HEK293 (cell line): ENCODE measurements at regions not wholly inside any gene's neighbourhood (a gene's known extent, or its start where the extent isn't known, plus 50 kb on each side); places are given as distances from the start of the nearest gene placed in this dataset.

Experiments
- CTCF ChIA-PET: fragments of 350-600 bp; formaldehyde crosslinking; extraction: SDS; loops from one replicate; lab custom pipeline; 2021; ENCODE audit warnings: antibody characterized with exemption; lab: Yijun Ruan, JAX
- POLR2A ChIA-PET: fragments of 300-600 bp; formaldehyde crosslinking; extraction: SDS; loops from one replicate; lab custom pipeline; 2020; ENCODE audit warnings: antibody characterized with exemption, inconsistent platforms; lab: Yijun Ruan, JAX
- H3K27ac ChIP-seq: fragments of 200-500 bp; sonication (Bioruptor generic); 2 replicates; pipeline ENCODE4 v1.5.1; 2014; ENCODE audit warnings: low read depth, low read length, control low read depth, inconsistent platforms; ENCODE audit errors: extremely low read depth
- H3K36me3 ChIP-seq, 2 experiments: fragments of 200-500 bp in 1 of 2; sonication (Bioruptor generic) in 1 of 2; 1 replicate in 1 of 2; 2 replicates in 1 of 2; pipeline ENCODE4 v1.5.1; 2014 to 2017; ENCODE audit warnings: inconsistent platforms in 2 of 2, low read length in 2 of 2; ENCODE audit not compliant: control insufficient read depth in 2 of 2, insufficient read depth in 1 of 2
- H3K4me1 ChIP-seq: fragments of 200-500 bp; sonication (Bioruptor generic); 2 replicates; pipeline ENCODE4 v1.5.1; 2014; ENCODE audit warnings: mild to moderate bottlenecking, low read length, inconsistent platforms; ENCODE audit not compliant: control insufficient read depth, insufficient read depth
- H3K4me3 ChIP-seq: 2 replicates; pipeline ENCODE4 v1.5.1; 2011; ENCODE audit warnings: low read depth, mild to moderate bottlenecking, control low read depth, low read length, moderate library complexity
- H3K9me3 ChIP-seq: fragments of 200-500 bp; sonication (Bioruptor generic); 2 replicates; pipeline ENCODE4 v1.5.1; 2014; ENCODE audit warnings: low read depth, low read length, inconsistent platforms; ENCODE audit not compliant: control insufficient read depth, insufficient read depth
- KLF16 ChIP-seq: fragments of 450-650 bp; formaldehyde crosslinking; IDR thresholded peaks from 2 replicates; pipeline ENCODE4 v1.5.1; 2017; ENCODE audit warnings: missing biosample characterization, missing genetic modification characterization
- SCRT1 ChIP-seq: fragments of 450-650 bp; formaldehyde crosslinking; IDR thresholded peaks from 2 replicates; pipeline ENCODE4 v1.5.1; 2016; ENCODE audit warnings: missing biosample characterization, missing genetic modification characterization, borderline replicate concordance
- YY1 ChIP-seq: fragments of 450-650 bp; formaldehyde crosslinking; IDR thresholded peaks from 2 replicates; pipeline ENCODE4 v1.5.1; 2018; ENCODE audit warnings: missing biosample characterization, missing genetic modification characterization
- ZBTB20 ChIP-seq: fragments of 450-650 bp; formaldehyde crosslinking; IDR thresholded peaks from 2 replicates; pipeline ENCODE4 v1.5.1; 2016; ENCODE audit warnings: missing biosample characterization, missing genetic modification characterization
- ZBTB8A ChIP-seq: fragments of 450-650 bp; formaldehyde crosslinking; IDR thresholded peaks from 2 replicates; pipeline ENCODE4 v1.5.1; 2016; ENCODE audit warnings: missing biosample characterization, missing genetic modification characterization
- ZNF121 ChIP-seq: fragments of 450-650 bp; formaldehyde crosslinking; IDR thresholded peaks from 2 replicates; pipeline ENCODE4 v1.5.1; 2016; ENCODE audit warnings: missing biosample characterization, missing genetic modification characterization
- ZNF132 ChIP-seq: fragments of 450-650 bp; formaldehyde crosslinking; IDR thresholded peaks from 2 replicates; pipeline ENCODE4 v1.5.1; 2017; ENCODE audit warnings: missing biosample characterization, missing genetic modification characterization, borderline replicate concordance
- ZNF138 ChIP-seq: fragments of 450-650 bp; formaldehyde crosslinking; IDR thresholded peaks from 2 replicates; pipeline ENCODE4 v1.5.1; 2016; ENCODE audit warnings: missing biosample characterization, missing genetic modification characterization, borderline replicate concordance
- ZNF2 ChIP-seq: fragments of 450-650 bp; formaldehyde crosslinking; IDR thresholded peaks from 2 replicates; pipeline ENCODE4 v1.5.1; 2016; ENCODE audit warnings: missing biosample characterization, missing genetic modification characterization
- ZNF423 ChIP-seq: fragments of 450-650 bp; formaldehyde crosslinking; IDR thresholded peaks from 2 replicates; pipeline ENCODE4 v1.5.1; 2016; ENCODE audit warnings: missing biosample characterization, missing genetic modification characterization
- ZNF426 ChIP-seq: fragments of 450-650 bp; formaldehyde crosslinking; IDR thresholded peaks from 2 replicates; pipeline ENCODE4 v1.5.1; 2017; ENCODE audit warnings: missing biosample characterization, missing genetic modification characterization, mild to moderate bottlenecking, inconsistent platforms, moderate library complexity
- ZNF449 ChIP-seq: fragments of 450-650 bp; formaldehyde crosslinking; IDR thresholded peaks from 2 replicates; pipeline ENCODE4 v1.5.1; 2017; ENCODE audit warnings: missing biosample characterization, mild to moderate bottlenecking, missing genetic modification characterization, moderate library complexity
- ZNF544 ChIP-seq: fragments of 450-650 bp; formaldehyde crosslinking; IDR thresholded peaks from 2 replicates; pipeline ENCODE4 v1.5.0; 2017; ENCODE audit warnings: missing biosample characterization, missing genetic modification characterization
- ZNF549 ChIP-seq: fragments of 450-650 bp; IDR thresholded peaks from 2 replicates; pipeline ENCODE4 v1.5.1; 2018; ENCODE audit warnings: missing biosample characterization, missing genetic modification characterization, mild to moderate bottlenecking, inconsistent platforms, moderate library complexity
- ZNF555 ChIP-seq: fragments of 450-650 bp; formaldehyde crosslinking; conservative IDR thresholded peaks from 2 replicates; pipeline ENCODE4 v1.5.1; 2017; ENCODE audit warnings: missing biosample characterization, mild to moderate bottlenecking, missing genetic modification characterization, inconsistent platforms
- ZNF596 ChIP-seq: fragments of 450-650 bp; IDR thresholded peaks from 2 replicates; pipeline ENCODE4 v1.5.0; 2018; ENCODE audit warnings: missing biosample characterization, mild to moderate bottlenecking, missing genetic modification characterization, moderate library complexity
- ZNF677 ChIP-seq: fragments of 450-650 bp; IDR thresholded peaks from 2 replicates; pipeline ENCODE4 v1.5.0; 2018; ENCODE audit warnings: missing biosample characterization, mild to moderate bottlenecking, missing genetic modification characterization, moderate library complexity
- ZNF747 ChIP-seq: fragments of 450-650 bp; formaldehyde crosslinking; IDR thresholded peaks from 2 replicates; pipeline ENCODE4 v1.5.1; 2016; ENCODE audit warnings: missing biosample characterization, missing genetic modification characterization
- ZNF777 ChIP-seq: fragments of 450-650 bp; formaldehyde crosslinking; IDR thresholded peaks from 2 replicates; pipeline ENCODE4 v1.5.1; 2017; ENCODE audit warnings: missing biosample characterization, missing genetic modification characterization, borderline replicate concordance
- ZSCAN23 ChIP-seq: fragments of 450-650 bp; formaldehyde crosslinking; IDR thresholded peaks from 2 replicates; pipeline ENCODE4 v1.5.1; 2016; ENCODE audit warnings: missing biosample characterization, missing genetic modification characterization
- TF ChIP-seq, protein P1 (sequence below): fragments of 450-650 bp; formaldehyde crosslinking; IDR thresholded peaks from 2 replicates; pipeline ENCODE4 v1.5.1; 2016; ENCODE audit warnings: missing biosample characterization, missing genetic modification characterization
- TF ChIP-seq, protein P2 (sequence below): fragments of 450-650 bp; formaldehyde crosslinking; IDR thresholded peaks from 2 replicates; pipeline ENCODE4 v1.5.1; 2017; ENCODE audit warnings: missing biosample characterization, missing genetic modification characterization
- TF ChIP-seq, protein P3 (sequence below): fragments of 450-650 bp; formaldehyde crosslinking; IDR thresholded peaks from 2 replicates; pipeline ENCODE4 v1.5.1; 2016; ENCODE audit warnings: missing biosample characterization, missing genetic modification characterization

GRCh38 chr14:79972230-79972629 is 239.1 kb downstream of the DIO2 start:
- ChIA-PET POLR2A (no interaction called here), CTCF (interaction anchor here (0.6 kb wide), 2 partner anchors 11 to 88 kb away, joined by 3 read pairs; no protein-coding TSS in a partner anchor)
- Histone ChIP-seq H3K4me3 (no peak overlapping the region), H3K27ac (no peak overlapping the region), H3K36me3 (no peaks in the 10 kb centered on the region), H3K9me3 (no peaks in the 10 kb centered on the region), H3K4me1 (no peaks in the 10 kb centered on the region)
- TF ChIP-seq YY1 (tag by site-specific recombination) (no peak), ZBTB20 (tag by site-specific recombination) (no peak), ZNF426 (no peak)

DNA sequence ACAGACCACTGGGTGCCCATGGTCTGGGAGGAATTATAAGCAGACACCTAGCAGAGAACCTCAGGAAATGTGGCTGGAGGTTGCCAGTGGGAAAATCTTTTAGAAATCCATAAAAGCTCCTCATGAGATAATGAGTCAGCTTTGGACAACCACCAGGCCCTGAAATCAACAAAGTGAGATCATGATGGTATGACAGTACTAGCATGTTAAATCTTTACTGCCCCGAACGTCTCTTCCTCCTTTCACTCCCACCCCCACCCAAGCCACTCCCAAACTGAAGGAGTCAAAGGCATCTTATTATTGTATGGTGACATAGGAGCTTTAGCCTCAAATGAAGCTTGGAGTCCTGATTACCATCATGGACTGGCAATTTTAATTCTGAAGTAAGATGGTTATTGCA is 240.0 kb downstream of the DIO2 start:
- Histone ChIP-seq H3K27ac (no peak overlapping the region), H3K36me3 (no peaks in the 10 kb centered on the region), H3K4me1 (no peaks in the 10 kb centered on the region), H3K9me3 (no peaks in the 10 kb centered on the region), H3K4me3 (no peak overlapping the region)
- POLR2A ChIA-PET: interaction anchor here (0.6 kb wide), 1 partner anchor 55 kb away, joined by 4 read pairs; no protein-coding TSS in a partner anchor
- CTCF ChIA-PET: interaction anchor here (0.5 to 0.7 kb wide), 4 partner anchors 10 to 106 kb away, joined by 3 to 6 read pairs (median 3); no protein-coding TSS in a partner anchor
- TF ChIP-seq, protein P1, sequence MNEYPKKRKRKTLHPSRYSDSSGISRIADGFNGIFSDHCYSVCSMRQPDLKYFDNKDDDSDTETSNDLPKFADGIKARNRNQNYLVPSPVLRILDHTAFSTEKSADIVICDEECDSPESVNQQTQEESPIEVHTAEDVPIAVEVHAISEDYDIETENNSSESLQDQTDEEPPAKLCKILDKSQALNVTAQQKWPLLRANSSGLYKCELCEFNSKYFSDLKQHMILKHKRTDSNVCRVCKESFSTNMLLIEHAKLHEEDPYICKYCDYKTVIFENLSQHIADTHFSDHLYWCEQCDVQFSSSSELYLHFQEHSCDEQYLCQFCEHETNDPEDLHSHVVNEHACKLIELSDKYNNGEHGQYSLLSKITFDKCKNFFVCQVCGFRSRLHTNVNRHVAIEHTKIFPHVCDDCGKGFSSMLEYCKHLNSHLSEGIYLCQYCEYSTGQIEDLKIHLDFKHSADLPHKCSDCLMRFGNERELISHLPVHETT (tag by site-specific recombination): no peak
- TF ChIP-seq ZNF138 (no peak), ZNF549 (tag by site-specific recombination) (no peak), ZSCAN23 (tag by site-specific recombination) (no peak), ZNF596 (tag by site-specific recombination) (no peak), ZNF423 (tag by site-specific recombination) (no peak), ZNF777 (no peak), ZNF121 (tag by site-specific recombination) (no peak), ZNF449 (tag by site-specific recombination) (no peak), KLF16 (tag by site-specific recombination) (no peak), ZNF747 (no peak), ZNF544 (tag by site-specific recombination) (no peak), ZNF132 (tag by site-specific recombination) (no peak), ZNF677 (tag by site-specific recombination) (no peak), SCRT1 (tag by site-specific recombination) (no peak), ZNF555 (tag by site-specific recombination) (no peak), ZNF2 (no peak), ZBTB8A (tag by site-specific recombination) (no peak)
- TF ChIP-seq, protein P2, sequence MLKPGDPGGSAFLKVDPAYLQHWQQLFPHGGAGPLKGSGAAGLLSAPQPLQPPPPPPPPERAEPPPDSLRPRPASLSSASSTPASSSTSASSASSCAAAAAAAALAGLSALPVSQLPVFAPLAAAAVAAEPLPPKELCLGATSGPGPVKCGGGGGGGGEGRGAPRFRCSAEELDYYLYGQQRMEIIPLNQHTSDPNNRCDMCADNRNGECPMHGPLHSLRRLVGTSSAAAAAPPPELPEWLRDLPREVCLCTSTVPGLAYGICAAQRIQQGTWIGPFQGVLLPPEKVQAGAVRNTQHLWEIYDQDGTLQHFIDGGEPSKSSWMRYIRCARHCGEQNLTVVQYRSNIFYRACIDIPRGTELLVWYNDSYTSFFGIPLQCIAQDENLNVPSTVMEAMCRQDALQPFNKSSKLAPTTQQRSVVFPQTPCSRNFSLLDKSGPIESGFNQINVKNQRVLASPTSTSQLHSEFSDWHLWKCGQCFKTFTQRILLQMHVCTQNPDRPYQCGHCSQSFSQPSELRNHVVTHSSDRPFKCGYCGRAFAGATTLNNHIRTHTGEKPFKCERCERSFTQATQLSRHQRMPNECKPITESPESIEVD (tag by site-specific recombination): no peak
- TF ChIP-seq, protein P3, sequence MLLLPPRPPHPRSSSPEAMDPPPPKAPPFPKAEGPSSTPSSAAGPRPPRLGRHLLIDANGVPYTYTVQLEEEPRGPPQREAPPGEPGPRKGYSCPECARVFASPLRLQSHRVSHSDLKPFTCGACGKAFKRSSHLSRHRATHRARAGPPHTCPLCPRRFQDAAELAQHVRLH (tag by site-specific recombination): no peak
